CD4-positive, alpha-beta T cell (primary cell): ENCODE measurements at regions not wholly inside any gene's neighbourhood (a gene's known extent, or its start where the extent isn't known, plus 50 kb on each side); places are given as distances from the start of the nearest gene placed in this dataset.

Source experiments
- ATAC-seq: fragments of 200-7000 bp; cut with Tn5 transposase; one replicate; pipeline ENCODE4 v1.10.0; 2022; ENCODE audit warnings: mild to moderate bottlenecking; ENCODE audit not compliant: poor library complexity
- CTCF ChIA-PET: fragments of 350-600 bp; sonication (Branson Sonifier 250); formaldehyde crosslinking; loops from one replicate; lab custom pipeline; 2021; ENCODE audit warnings: antibody characterized with exemption, inconsistent platforms; lab: Charles Lee
- POLR2A ChIA-PET: fragments of 350-600 bp; sonication (Branson Sonifier 250); formaldehyde crosslinking; loops from one replicate; lab custom pipeline; 2021; ENCODE audit warnings: antibody characterized with exemption, inconsistent platforms; lab: Charles Lee
- DNase-seq, 14 experiments: peaks; one replicate each; pipeline ENCODE4 v3.0.0-alpha.2; 2013 to 2020; ENCODE audit warnings: mixed read lengths in 2 of 14
- H3K27ac ChIP-seq, 2 donors: one replicate each; pipeline versions ENCODE4 v1.5.1 to v1.7.0; 2013; ENCODE audit warnings: low read length in 2 of 2, low read depth in 1 of 2, mild to moderate bottlenecking in 1 of 2
- H3K27me3 ChIP-seq, 2 experiments: 1 replicate in 1 of 2; 2 replicates in 1 of 2; pipeline versions ENCODE4 v1.6.1 to v1.7.0; 2013; ENCODE audit warnings: low read length in 2 of 2, control low read depth in 1 of 2, mild to moderate bottlenecking in 1 of 2, moderate library complexity in 1 of 2; ENCODE audit not compliant: insufficient read depth in 2 of 2, control insufficient read depth in 1 of 2
- H3K36me3 ChIP-seq: one replicate; pipeline ENCODE4 v1.6.1; 2013; ENCODE audit warnings: low read length, control low read depth; ENCODE audit not compliant: insufficient read depth
- H3K4me1 ChIP-seq: one replicate; pipeline ENCODE4 v1.6.1; 2013; ENCODE audit warnings: low read length, control low read depth; ENCODE audit not compliant: insufficient read depth
- H3K4me3 ChIP-seq: one replicate; pipeline ENCODE4 v1.5.1; 2013; ENCODE audit warnings: mild to moderate bottlenecking, low read length, moderate library complexity
- H3K9me3 ChIP-seq, 2 experiments: 1 replicate in 1 of 2; 2 replicates in 1 of 2; pipeline versions ENCODE4 v1.6.1 to v1.7.0; 2013; ENCODE audit warnings: low read length in 2 of 2, mild to moderate bottlenecking in 2 of 2, control low read depth in 1 of 2, moderate library complexity in 1 of 2; ENCODE audit not compliant: control insufficient read depth in 1 of 2, insufficient read depth in 1 of 2
- H3K27ac Mint-ChIP-seq: one replicate; pipeline ENCODE4 v1.8.0; 2020; ENCODE audit warnings: mixed read lengths
- H3K27me3 Mint-ChIP-seq: one replicate; pipeline ENCODE4 v1.8.0; 2021; ENCODE audit warnings: mixed read lengths
- H3K36me3 Mint-ChIP-seq: one replicate; pipeline ENCODE4 v1.8.0; 2021; ENCODE audit warnings: low read depth, mixed read lengths
- H3K4me1 Mint-ChIP-seq: one replicate; pipeline ENCODE4 v1.8.0; 2021; ENCODE audit warnings: low read depth, mixed read lengths
- H3K4me3 Mint-ChIP-seq: one replicate; pipeline ENCODE4 v1.8.0; 2020; ENCODE audit warnings: mild to moderate bottlenecking, mixed read lengths
- H3K9me3 Mint-ChIP-seq: one replicate; pipeline ENCODE4 v1.8.0; 2020; ENCODE audit warnings: mixed read lengths
- CTCF ChIP-seq: fragments of 200-600 bp; IDR thresholded peaks from one replicate; pipeline ENCODE4 v1.8.0; 2022; ENCODE audit warnings: antibody characterized with exemption, mild to moderate bottlenecking
- intact Hi-C, 2 experiments: fragments of 100-400 bp; cut with DNase I in 1 of 2; cut with micrococcal nuclease in 1 of 2; formaldehyde crosslinking; loops; one replicate each; pipeline versions ENCODE4 v1.15.1 to v1.9.0; 2023 to 2025; cut with DNase I, micrococcal nuclease

GRCh38 chr14:30134936-30135335 lies 207.3 kb upstream of the PRKD1 start:
- H3K27ac Mint-ChIP-seq = no peak overlapping the region
- intact Hi-C loops = no loop called here
- H3K27ac ChIP-seq = no peak overlapping the region
- ATAC-seq (no peak), DNase-seq (no peak)
- CTCF ChIA-PET = no interaction called here
- no peaks in the 10 kb centered on the region for H3K27me3 Mint-ChIP-seq
- H3K4me1 ChIP-seq = no peaks in the 10 kb centered on the region
- no peaks in the 10 kb centered on the region for H3K36me3 ChIP-seq
- no peaks in the 10 kb centered on the region for H3K36me3 Mint-ChIP-seq
- no peak overlapping the region for H3K4me3 ChIP-seq
- no peaks in the 10 kb centered on the region for H3K9me3 Mint-ChIP-seq
- H3K27me3 ChIP-seq = no peaks in the 10 kb centered on the region
- no peak overlapping the region for H3K4me3 Mint-ChIP-seq
- no peak for TF ChIP-seq CTCF
- H3K4me1 Mint-ChIP-seq = no peaks in the 10 kb centered on the region
- H3K9me3 ChIP-seq = no peaks in the 10 kb centered on the region
- POLR2A ChIA-PET = no interaction called here

- Mint-ChIP-seq H3K27me3 (no peaks in the 10 kb centered on the region), H3K36me3 (no peaks in the 10 kb centered on the region), H3K4me3 (no peak overlapping the region), H3K9me3 (peaks cover under 1% of the 10 kb centered on the region), H3K27ac (no peak overlapping the region), H3K4me1 (no peaks in the 10 kb centered on the region)
- Histone ChIP-seq H3K27ac (no peak overlapping the region), H3K36me3 (no peaks in the 10 kb centered on the region), H3K27me3 (no peaks in the 10 kb centered on the region), H3K4me1 (no peaks in the 10 kb centered on the region), H3K9me3 (peaks cover 0 to 3% of the 10 kb centered on the region in 2 experiments), H3K4me3 (no peak overlapping the region)
- POLR2A ChIA-PET = no interaction called here
- DNase-seq (no peak), ATAC-seq (no peak)
- no peak for TF ChIP-seq CTCF
- intact Hi-C loops = no loop called here
- CTCF ChIA-PET = no interaction called here
Measured at GRCh38 chr14:30138567-30138966, 210.9 kb upstream of the PRKD1 start.

GRCh38 chr14:30142216-30142615 lies 214.6 kb upstream of the PRKD1 start:
- CTCF ChIA-PET = interaction anchor here (0.7 kb wide), 1 partner anchor 799 kb away, joined by 3 read pairs; no protein-coding TSS in a partner anchor
- H3K27ac ChIP-seq = no peak overlapping the region
- H3K9me3 Mint-ChIP-seq = peaks cover 13% of the 10 kb centered on the region
- no peaks in the 10 kb centered on the region for H3K36me3 ChIP-seq
- POLR2A ChIA-PET = no interaction called here
- H3K36me3 Mint-ChIP-seq = no peaks in the 10 kb centered on the region
- no peak for ATAC-seq
- no peak overlapping the region for H3K27ac Mint-ChIP-seq
- H3K27me3 ChIP-seq = no peaks in the 10 kb centered on the region
- DNase-seq = no peak
- no peaks in the 10 kb centered on the region for H3K4me1 ChIP-seq
- no peaks in the 10 kb centered on the region for H3K27me3 Mint-ChIP-seq
- intact Hi-C loops = no loop called here
- peaks cover 10 to 12% of the 10 kb centered on the region in 2 experiments for H3K9me3 ChIP-seq
- no peak for TF ChIP-seq CTCF
- no peaks in the 10 kb centered on the region for H3K4me1 Mint-ChIP-seq
- H3K4me3 ChIP-seq = no peak overlapping the region
- no peak overlapping the region for H3K4me3 Mint-ChIP-seq
